HPDE6-E6E7 (cell line): ENCODE measurements at regions not wholly inside any gene's neighbourhood (a gene's known extent, or its start where the extent isn't known, plus 50 kb on each side); places are given as distances from the start of the nearest gene placed in this dataset.
A peak's percentile ranks its signal among the peaks of the same experiment; 100 is the strongest.
"Not testable (repeated sequence)": the region's sequence is repeated elsewhere in the genome, so short reads cannot be mapped to it uniquely, and the experiment has no call there.

ENCODE experiments used
- DNase-seq: peaks from one replicate; pipeline ENCODE4 v3.0.0; 2011; ENCODE audit warnings: missing footprints; ENCODE audit errors: extremely low spot score

DNA sequence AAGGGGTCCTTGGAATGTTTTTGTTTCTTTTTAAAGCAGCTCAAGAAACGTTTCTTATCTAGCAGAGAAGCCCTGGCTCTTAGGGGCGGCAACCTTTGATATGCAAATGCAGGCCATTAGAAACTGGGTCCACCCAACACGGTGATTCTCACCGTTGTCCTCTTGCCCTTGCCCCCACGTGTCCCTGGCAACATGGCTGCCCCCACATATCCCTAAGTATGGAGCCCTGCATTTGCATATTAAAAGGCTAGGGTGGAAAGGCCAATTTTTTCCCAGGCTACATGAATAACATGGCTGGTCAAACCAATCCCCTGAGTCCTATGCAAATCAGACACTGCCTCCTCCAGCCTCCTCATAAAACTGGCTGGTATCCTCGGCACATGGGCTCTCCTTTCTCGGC lies 230.1 kb upstream of the SPOPL start:
- DNase-seq, result no peak

DNA sequence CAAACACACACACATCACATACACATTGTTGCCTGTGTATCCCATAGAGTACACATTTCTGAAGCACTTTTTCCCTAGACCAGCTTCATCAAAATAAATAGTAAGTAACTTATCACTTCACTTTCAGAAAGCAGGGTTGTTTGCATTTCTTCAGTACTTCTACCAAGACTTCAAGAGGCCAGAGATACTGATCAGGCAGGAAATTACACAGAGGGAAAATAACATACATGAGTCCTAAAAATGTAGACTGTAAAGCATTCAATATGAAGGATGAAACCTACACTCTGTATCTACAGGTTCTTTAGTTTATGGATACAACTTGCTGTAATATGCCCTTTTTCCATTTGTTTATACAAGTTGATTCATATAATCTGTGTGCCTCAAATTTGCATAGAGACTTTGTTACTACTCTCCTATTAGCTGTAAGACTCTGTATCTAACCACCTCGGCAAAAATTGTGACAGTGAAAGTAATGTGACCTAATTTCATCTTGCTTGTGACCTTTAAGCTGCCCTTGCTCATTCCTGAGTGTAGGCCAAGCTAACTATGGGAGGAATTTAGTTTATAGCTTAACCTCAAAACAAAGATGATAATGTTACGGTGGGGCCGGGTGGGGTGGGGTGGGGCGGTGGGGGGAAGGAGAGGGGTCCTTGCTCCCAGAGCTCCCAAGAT lies 228.9 kb upstream of the SPOPL start:
- DNase-seq, result no peak

DNA sequence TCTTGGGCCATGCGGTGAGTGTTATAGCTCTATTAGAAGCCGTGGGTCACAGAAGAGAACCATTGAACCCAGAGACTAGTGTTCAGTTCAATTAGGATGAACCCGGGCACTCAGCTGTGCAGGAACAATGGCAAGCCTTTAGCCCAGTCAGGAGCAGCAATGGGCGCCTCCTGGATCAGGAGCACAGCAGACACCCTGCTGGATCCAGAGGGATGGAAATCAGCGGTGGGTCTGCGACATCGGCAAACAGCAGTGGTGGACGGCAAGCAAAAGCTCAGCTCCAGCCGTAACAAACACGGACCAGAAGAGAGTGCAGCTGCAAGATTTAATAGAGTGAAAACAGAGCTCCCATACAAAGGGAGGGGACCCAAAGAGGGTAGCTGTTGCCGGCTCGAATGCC lies 228.3 kb upstream of the SPOPL start:
- DNase-seq, result not testable (repeated sequence)

DNA sequence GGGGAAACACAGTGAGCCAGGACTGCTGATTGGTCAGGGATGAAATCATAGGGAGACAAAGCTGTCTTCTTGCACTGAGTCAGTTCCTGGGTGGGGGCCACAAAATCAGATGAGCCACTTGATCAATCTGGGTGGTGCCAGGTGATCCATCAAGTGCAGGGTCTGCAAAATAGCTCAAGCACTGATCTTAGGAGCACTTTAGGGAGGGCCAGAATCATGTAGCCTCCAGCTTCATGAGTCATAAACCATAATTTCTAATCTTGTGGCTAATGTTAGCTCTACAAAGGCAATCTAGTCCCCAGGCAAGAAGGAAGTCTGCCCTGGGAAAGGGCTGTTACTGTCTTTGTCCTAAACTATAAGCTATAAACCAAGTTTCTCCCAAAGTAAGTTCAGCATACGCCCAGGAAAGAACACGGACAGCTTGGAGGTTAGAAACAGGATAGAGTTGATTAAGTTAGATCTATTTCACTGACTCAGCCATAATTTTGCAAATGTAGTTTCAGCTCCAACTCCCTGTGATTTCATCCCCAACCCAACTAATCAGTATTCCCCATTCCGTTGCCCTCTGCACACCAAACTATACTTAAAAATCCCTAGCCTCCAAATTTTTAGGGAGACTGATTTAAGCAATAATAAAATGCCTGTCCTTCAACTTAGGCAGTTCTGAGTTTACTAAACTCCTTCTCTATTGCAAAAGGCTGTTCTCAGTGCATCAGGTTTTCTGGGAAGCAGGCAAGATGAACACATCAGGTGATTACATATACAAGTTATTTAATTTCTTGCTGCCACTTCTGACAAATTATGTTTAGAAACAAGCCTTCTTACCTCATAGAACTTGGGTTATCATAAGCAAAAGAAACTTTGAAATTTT lies 226.9 kb upstream of the SPOPL start:
- no peak for DNase-seq

DNA sequence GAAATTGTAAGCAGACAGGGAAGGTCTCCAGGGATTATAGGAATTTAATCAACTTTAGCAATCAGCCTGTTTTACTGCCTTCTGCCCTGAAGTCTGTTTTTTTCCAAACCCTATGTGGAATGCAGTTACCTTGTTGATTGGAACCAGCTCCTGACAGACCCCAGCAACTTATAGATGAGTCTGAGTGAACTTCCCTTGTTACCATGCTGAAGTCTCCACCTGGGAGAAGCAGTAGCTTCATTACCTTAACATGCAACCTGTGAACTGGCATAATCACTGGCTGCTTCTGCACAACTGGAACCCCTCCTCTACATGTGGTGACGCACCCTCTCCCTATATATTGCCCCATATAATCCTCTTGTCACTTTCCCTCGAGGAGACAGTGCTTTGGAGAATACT lies 226.3 kb upstream of the SPOPL start:
- no peak for DNase-seq

DNA sequence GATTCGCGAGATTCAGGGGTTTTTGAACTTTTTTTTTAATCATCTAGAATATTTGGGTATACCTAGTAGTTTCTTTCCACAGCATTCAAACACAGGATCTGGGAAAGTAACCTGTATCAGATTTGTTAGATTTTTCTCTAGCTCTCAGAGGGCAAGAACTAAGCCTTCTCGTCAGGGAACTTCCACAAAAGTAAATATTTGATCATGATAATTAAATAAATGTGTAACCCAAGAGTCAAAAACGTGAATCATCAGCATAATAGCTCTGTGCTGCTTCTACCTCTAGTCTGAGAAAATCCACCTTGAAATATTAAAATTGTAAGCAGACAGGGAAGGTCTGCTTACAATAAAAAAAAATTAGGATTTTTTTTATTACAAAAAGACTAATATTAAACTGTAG lies 225.7 kb upstream of the SPOPL start:
- no peak for DNase-seq

DNA sequence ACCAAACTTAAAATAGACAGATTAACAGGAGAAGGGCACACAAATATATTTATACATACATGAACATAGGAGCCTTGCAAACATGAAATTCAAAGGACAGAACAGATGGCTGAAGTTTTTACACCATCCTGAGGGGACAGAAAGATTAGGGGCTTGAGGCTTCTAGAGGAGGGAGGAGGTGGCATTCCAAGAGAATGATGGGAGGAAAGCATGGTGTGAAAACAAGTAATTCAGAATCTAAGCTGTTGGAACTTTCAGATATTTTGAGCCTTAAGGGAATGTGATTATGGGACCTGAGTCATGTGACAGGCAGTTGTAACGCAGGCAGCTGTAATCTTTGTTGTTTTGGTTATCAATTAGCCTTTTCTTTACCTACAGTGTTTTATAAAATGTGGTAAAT lies 225.2 kb upstream of the SPOPL start:
- no peak for DNase-seq

DNA sequence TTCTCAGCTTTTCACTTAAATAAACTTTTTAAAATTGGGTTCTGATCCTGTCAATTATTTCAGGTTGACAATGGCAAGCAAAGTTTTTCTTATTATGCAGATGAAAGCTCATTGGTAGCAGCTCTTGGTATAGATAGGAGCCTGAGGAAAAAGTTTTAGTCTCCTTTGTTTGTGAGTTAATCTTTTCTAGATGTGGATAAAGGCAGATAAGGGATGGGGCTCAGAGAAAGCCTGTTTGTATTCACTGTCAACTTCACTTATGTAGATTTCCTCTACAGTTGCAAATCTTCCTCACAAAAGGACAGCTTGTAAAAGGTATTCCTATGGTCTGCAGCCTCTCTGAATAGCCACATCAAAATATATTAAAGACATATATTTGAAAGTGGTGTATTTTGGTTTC lies 224.5 kb upstream of the SPOPL start:
- no peak for DNase-seq

DNA sequence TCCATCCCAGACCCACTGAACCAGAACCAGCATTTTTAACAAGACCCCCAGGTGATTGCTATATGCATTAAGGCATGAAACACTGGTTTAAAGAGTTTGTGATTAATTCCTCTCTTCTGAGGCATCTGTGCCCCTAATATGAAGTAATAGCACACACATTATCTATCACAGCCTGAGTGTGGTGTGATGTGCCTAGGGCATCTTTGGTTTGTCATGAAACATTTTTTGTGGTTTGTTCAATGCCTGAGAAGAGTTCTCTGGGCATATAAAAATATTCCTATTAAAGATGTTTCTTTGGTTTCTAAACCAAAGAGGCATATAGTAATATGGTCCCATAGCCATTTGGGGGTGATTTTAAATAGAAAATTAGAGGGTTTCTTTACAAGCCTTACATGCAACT lies 221.7 kb upstream of the SPOPL start:
- DNase-seq, result no peak

DNA sequence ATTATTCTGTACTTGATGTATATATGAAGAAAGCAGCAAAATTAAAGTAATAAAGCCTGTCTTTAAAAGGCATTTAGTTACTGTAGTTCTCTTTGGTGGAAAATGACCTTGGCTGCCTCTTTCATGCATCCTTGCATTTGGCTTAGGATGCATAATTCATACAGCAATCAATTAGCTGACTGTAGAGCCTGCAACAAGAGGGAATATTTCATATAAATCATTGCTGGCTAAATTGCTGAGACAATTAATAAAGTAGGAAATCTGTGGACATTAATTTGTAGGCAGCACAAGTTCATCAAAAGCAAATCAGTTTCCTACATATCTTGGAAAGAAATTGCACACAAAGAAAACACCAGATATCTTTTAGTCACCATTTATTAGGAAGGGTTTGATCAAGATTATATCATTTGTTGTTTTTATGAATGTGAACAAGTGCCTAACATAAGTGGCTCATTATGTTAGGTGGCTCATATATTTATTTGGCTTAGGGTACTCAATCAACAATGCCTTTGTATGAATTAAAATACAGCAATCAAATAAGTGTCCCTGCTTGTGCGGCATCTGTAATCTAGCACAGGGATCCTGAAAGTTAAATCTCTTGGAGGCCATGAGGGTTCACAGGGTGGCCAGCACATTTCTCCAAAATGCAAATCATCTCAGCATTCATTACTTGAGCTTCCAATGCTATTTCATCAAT lies 220.4 kb upstream of the SPOPL start:
- no peak for DNase-seq

DNA sequence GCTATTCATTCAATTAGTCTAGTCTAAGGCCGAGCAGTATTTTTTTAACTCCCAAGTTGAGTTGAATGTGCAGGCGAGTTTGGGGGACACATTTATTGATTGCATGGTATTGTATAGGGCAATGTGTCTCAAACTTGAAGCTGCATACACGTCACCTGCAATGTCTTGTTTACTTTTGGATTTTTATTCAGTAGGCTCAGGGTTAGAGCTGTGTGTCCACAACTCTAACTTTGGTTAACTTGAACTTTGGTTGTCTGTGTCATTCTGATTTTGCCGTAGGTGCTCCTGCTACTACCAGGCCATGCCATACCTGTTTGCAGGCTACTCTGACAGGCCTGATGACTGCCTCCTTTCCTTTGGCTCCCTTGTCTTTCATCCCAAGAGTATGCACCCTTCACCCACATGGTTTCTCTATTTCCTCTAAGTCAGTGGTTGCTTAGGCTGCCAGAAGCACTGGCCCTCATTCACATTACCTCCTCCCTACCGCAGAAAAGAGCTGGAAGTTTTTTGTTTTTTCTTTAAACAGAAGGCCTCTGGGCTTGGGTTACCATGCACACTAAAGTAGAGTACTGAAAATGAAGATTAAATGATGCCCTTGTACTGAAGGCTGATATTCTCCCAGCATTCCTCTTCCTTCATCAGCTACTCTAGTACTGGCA lies 219.4 kb upstream of the SPOPL start:
- DNase-seq, result no peak

DNA sequence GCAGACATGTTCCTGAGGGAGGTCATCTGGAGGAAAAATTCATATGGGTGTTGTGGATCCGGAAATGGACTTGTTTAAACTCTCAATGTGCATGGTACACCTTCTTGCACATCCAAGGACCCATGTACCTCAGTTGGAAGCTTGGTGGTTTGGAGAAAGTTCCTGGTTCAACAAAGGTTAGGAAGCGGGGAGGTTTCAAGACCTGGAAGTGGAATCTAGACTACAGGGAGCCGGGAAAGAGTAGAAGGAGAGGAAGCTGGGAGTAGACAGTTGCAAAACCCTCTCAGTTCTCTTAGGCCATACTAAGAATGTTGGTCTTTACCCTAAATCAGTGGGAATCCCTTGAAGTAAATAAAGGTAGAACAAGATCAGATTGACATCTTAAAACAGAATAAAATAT lies 209.8 kb upstream of the SPOPL start:
- DNase-seq, result no peak

DNA sequence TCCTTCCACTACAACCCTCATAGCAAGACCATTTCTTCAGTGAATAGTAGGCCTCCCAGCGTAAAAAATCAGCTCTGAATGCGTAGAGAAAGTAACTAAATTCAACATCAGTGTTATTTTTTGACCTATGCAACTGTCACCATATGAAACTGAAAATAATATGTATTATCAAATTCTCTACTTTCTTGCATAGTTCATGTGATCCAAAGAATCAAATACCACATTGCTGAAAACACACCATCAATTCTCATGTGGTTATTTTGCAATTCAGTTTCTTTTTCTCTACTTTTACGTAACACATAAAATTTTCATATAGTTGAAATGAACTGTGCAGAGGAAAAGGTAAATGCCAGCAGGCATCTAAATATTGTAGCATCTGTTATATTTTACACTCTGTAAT lies 208.5 kb upstream of the SPOPL start:
- no peak for DNase-seq

DNA sequence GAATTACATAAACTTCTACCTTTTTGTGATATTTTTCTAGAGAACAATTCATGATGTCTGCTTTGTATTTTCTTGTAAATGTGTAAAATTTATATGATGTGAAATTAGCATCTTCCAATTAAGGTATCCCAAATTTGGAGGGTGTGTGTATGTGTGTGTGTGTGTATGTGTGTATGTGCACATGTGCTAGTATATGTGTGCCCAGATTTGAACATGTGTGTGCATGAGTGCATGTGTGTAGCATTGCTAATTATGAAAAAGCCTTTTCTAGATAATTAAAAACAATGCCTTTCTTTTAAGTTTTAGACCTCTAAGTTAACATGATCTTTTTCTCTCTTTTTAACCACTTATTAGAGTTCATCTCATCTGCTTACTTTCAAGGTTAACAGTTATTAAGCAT lies 208.0 kb upstream of the SPOPL start:
- no peak for DNase-seq

DNA sequence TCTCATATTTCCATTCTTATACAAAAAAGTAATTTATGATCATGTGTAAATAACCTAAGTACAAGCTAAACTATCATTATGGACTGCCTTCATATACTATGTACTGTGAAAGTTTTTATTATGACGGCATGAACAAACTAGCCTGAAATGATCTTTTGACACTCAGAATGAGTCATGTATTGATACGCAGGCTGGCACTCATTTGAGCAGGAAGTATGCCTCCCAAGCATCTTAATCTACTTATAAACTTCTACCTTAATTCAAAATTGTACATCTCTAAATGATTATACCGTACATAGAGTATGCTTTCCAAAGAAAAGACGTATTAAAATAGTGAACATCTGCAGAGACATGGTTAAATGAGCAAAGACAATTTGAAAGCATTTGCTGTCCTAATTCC lies 207.1 kb upstream of the SPOPL start:
- peak; percentile 45 for DNase-seq

DNA sequence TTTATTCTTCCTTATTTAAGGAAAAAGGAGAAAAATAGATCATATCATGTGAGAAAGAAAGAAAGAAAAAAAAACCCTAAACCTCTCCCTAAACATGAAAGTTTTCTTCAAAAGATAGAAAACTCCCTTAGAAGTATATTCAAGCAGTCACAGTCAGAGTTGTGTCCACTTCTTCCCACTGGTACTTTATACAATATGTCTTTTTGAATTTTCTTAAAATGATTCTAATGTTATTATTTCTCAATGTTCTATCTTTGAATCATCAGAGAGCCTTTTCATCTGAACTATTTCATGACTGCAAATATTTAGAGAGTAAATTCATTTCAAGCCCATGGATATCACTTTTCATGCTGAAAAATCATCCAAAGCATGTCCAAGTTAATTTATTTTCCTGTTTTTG lies 205.2 kb upstream of the SPOPL start:
- no peak for DNase-seq

DNA sequence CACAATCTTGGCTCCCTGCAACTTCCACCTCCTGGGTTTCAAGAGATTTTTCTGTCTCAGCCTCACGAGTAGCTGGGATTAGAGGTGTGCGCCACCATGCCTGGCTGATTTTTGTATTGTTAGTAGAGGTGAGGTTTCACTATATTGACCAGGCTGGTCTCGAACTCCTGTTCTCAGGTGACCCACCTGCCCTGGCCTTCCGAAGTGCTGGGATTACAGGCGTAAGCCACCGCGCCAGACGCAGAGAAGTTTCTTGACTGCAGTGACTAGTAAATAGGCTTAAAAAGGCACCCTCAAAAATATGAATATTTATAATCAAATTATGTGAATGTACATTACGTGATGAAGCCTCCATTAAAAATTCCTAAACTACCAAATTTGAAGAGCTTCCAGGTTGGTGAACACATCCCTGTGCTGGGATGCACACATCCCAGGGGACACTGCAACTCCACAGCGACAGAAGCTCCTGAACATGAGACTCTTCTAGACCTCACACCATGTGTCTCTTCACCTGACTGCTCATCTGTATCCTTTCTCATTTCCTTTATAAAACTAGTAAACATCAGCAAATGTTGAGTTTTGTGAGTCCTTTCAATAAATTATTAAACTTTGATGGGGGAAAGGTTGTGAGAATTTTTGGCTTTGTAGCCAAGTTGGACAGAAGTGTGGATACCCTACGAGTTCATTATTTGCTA lies 203.3 kb upstream of the SPOPL start:
- no peak for DNase-seq

DNA sequence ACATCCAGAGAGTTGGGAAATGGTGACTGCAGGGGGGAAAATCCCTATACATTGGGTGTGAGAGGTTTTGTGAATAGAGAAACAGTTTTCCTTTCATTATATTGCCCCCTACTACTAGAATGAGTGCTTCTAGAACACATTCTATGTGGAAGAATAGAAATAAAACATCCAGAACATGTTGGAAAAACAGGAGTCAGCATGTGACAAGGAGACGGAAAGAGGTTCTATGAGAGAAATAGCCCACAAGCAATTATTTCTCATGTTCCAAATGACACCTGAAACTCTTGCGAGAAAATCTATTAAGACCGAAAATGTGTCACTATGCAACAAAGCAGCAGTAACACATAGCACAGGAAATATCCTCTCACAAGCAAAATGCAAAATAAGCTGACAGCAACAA lies 202.7 kb upstream of the SPOPL start:
- DNase-seq, result no peak

DNA sequence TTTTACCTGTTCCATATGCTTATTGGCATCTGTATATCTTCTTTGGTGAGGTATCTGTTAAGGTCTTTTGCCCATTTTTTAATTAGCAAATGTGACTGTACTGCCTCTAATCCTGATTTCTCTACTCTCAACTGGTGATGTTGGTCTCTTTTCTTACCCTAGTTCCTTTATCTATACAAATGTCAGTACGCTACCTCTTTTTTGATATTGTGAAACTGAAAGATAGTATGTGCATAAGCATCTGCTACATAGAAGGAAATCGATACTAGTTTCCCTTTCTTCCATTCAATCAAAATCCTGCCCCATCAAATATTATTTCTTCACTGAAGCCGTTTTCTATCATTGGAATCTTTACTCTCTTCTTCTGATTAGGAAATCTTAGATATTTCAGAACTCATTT lies 194.9 kb upstream of the SPOPL start:
- no peak for DNase-seq

DNA sequence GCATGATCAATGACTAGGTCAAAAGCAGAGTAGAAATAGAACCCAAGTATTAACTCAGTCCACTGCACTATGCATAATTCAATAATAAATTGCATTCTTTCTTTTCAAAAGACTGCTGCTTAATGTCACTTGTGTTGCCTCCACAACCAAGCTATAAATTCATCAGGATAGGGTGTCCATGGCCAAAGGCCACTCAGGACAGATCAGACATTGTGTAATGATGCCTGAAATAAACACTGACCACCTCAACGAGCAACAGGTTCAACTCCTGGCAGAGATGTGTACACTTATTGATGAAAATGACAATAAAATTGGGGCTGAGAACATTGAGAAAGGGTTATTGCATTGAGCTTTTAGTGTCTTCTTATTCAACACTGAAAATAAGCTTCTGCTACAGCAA lies 194.5 kb upstream of the SPOPL start:
- no peak for DNase-seq

DNA sequence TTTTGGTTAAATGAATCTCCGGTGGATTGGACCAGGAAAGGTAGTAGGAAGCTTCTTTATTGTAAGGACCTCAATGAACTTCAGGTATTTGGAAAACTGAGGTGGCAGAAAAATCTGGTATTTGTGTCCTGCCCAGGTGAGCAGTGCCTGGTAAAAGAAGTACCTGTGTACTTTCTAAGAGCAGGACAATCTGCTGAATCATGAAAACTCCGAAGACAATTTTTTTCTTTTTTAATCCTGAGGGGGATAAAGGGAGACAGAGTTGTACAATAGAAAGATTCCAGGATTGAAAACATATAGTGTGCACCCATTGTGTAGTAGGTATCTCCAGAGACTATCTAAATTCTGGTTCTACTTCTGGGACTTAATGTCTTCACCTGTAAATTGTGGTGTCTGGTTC lies 191.8 kb upstream of the SPOPL start:
- DNase-seq, result no peak

DNA sequence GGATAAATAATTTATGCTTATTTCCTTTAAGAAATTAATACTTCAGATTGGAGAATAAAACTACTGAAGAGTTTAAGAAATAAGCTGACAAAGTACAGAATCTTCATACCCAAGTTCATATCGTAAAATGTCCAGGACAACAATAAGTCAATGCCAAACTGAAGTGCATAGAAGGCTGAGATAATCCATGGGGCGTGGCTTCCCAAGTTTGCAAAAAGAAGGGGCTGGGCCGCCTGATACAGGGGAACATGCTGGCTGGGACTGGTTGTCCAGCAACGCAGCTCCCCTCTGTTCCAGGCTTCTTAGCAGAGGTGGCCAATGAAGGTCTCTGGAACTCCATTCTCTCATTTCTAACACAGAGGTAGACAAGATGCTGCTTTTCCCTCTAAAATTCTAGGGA lies 189.5 kb upstream of the SPOPL start:
- no peak for DNase-seq
